BE2C (cell line): ENCODE measurements at regions not wholly inside any gene's neighbourhood (a gene's known extent, or its start where the extent isn't known, plus 50 kb on each side); places are given as distances from the start of the nearest gene placed in this dataset.

Experiments
- DNase-seq: peaks from one replicate; pipeline ENCODE4 v3.0.0-alpha.2; 2020
- H3K27me3 ChIP-seq: fragments of 250-450 bp; sonication (Bioruptor Pico); 2 replicates; pipeline ENCODE4 v1.5.1; 2020; ENCODE audit warnings: mild to moderate bottlenecking
- H3K36me3 ChIP-seq: fragments of 250-450 bp; sonication (Bioruptor Pico); 2 replicates; pipeline ENCODE4 v1.5.1; 2020; ENCODE audit warnings: mild to moderate bottlenecking
- H3K4me1 ChIP-seq: fragments of 250-450 bp; sonication (Bioruptor Pico); 2 replicates; pipeline ENCODE4 v1.5.1; 2020
- H3K4me3 ChIP-seq: 2 replicates; pipeline ENCODE4 v1.5.1; 2011; ENCODE audit warnings: low read depth, low read length
- H3K9me3 ChIP-seq: fragments of 250-450 bp; sonication (Bioruptor Pico); 2 replicates; pipeline ENCODE4 v1.5.1; 2020
- CTCF ChIP-seq: IDR thresholded peaks from 2 replicates; pipeline ENCODE4 v1.5.1; 2012; ENCODE audit warnings: mild to moderate bottlenecking, low read depth, low read length

- Histone ChIP-seq H3K36me3 (no peaks in the 10 kb centered on the region), H3K9me3 (no peaks in the 10 kb centered on the region)
Measured at GRCh38 chr5:2993301-2993700, 241.8 kb upstream of the IRX2 start.

GRCh38 chr5:2992806-2993205 lies 241.3 kb upstream of the IRX2 start:
- no peak for TF ChIP-seq CTCF

More at GRCh38 chr5:2993301-2993700, 241.8 kb upstream of the IRX2 start:
- TF ChIP-seq CTCF = no peak
- Histone ChIP-seq H3K27me3 (no peaks in the 10 kb centered on the region), H3K4me3 (no peak overlapping the region), H3K4me1 (no peaks in the 10 kb centered on the region)
- DNase-seq = no peak

GRCh38 chr5:2991884-2992283 lies 240.4 kb upstream of the IRX2 start:
- DNase-seq = no peak
- no peak for TF ChIP-seq CTCF

More at GRCh38 chr5:2992806-2993205, 241.3 kb upstream of the IRX2 start:
- Histone ChIP-seq H3K27me3 (no peaks in the 10 kb centered on the region), H3K4me1 (no peaks in the 10 kb centered on the region), H3K4me3 (no peak overlapping the region), H3K9me3 (no peaks in the 10 kb centered on the region), H3K36me3 (no peaks in the 10 kb centered on the region)
- DNase-seq = no peak

GRCh38 chr5:2989517-2989916 lies 238.0 kb upstream of the IRX2 start:
- H3K36me3 ChIP-seq = no peaks in the 10 kb centered on the region
- no peak for DNase-seq
- H3K9me3 ChIP-seq = no peaks in the 10 kb centered on the region
- H3K4me1 ChIP-seq = no peaks in the 10 kb centered on the region
- H3K27me3 ChIP-seq = no peaks in the 10 kb centered on the region
- H3K4me3 ChIP-seq = no peak overlapping the region
- no peak for TF ChIP-seq CTCF

More at GRCh38 chr5:2991884-2992283, 240.4 kb upstream of the IRX2 start:
- Histone ChIP-seq H3K9me3 (no peaks in the 10 kb centered on the region), H3K4me3 (no peak overlapping the region), H3K27me3 (no peaks in the 10 kb centered on the region), H3K4me1 (no peaks in the 10 kb centered on the region), H3K36me3 (no peaks in the 10 kb centered on the region)

- DNase-seq = no peak
- no peaks in the 10 kb centered on the region for H3K36me3 ChIP-seq
- no peak overlapping the region for H3K4me3 ChIP-seq
- TF ChIP-seq CTCF = no peak
- no peaks in the 10 kb centered on the region; the same call in none of the 2 replicates for H3K9me3 ChIP-seq
- H3K4me1 ChIP-seq = no peaks in the 10 kb centered on the region
- H3K27me3 ChIP-seq = no peaks in the 10 kb centered on the region
Measured at GRCh38 chr5:2986301-2986700, 234.8 kb upstream of the IRX2 start.

- H3K4me1 ChIP-seq = no peaks in the 10 kb centered on the region
- H3K36me3 ChIP-seq = no peaks in the 10 kb centered on the region
- DNase-seq = no peak
- no peaks in the 10 kb centered on the region; the same call in none of the 2 replicates for H3K9me3 ChIP-seq
- TF ChIP-seq CTCF = no peak
- no peak overlapping the region for H3K4me3 ChIP-seq
- no peaks in the 10 kb centered on the region for H3K27me3 ChIP-seq
Measured at GRCh38 chr5:2985718-2986117, 234.2 kb upstream of the IRX2 start.
